RWPE2 (cell line): ENCODE measurements at regions not wholly inside any gene's neighbourhood (a gene's known extent, or its start where the extent isn't known, plus 50 kb on each side); places are given as distances from the start of the nearest gene placed in this dataset.

ENCODE experiments used
- ATAC-seq: fragments of 200-7000 bp; cut with Tn5 transposase; 3 replicates; pipeline ENCODE4 v1.9.1; 2021; ENCODE audit warnings: low read depth
- DNase-seq: peaks from one replicate; pipeline ENCODE4 v3.0.0-alpha.2; 2020; ENCODE audit warnings: low spot score
- H3K27ac ChIP-seq: fragments of 450-650 bp; 2 replicates; pipeline ENCODE4 v1.5.1; 2017; ENCODE audit warnings: mild to moderate bottlenecking; ENCODE audit not compliant: poor library complexity, severe bottlenecking
- H3K27me3 ChIP-seq: fragments of 250-450 bp; sonication (Bioruptor Pico); 2 replicates; pipeline ENCODE4 v1.5.1; 2021; ENCODE audit warnings: mild to moderate bottlenecking, moderate library complexity; ENCODE audit not compliant: insufficient read depth, poor library complexity, severe bottlenecking
- H3K36me3 ChIP-seq: fragments of 250-450 bp; sonication (Bioruptor Pico); 2 replicates; pipeline ENCODE4 v1.5.1; 2020; ENCODE audit warnings: low read depth, mild to moderate bottlenecking, moderate library complexity
- H3K4me1 ChIP-seq: fragments of 250-450 bp; sonication (Bioruptor Pico); 2 replicates; pipeline ENCODE4 v1.5.1; 2021; ENCODE audit warnings: mild to moderate bottlenecking, moderate library complexity; ENCODE audit not compliant: insufficient read depth, poor library complexity, severe bottlenecking
- H3K4me3 ChIP-seq: fragments of 250-450 bp; sonication (Bioruptor Pico); 2 replicates; pipeline ENCODE4 v1.5.1; 2021; ENCODE audit warnings: mild to moderate bottlenecking, moderate library complexity; ENCODE audit not compliant: severe bottlenecking
- H3K9me3 ChIP-seq: fragments of 250-450 bp; sonication (Bioruptor Pico); 2 replicates; pipeline ENCODE4 v1.5.1; 2021; ENCODE audit warnings: mild to moderate bottlenecking, moderate library complexity; ENCODE audit not compliant: severe bottlenecking
- TF ChIP-seq, protein P1 (sequence below): fragments of 450-650 bp; IDR thresholded peaks from one replicate; pipeline ENCODE4 v1.5.1; 2017; ENCODE audit warnings: mild to moderate bottlenecking, moderate library complexity; ENCODE audit not compliant: poor library complexity, severe bottlenecking

DNA sequence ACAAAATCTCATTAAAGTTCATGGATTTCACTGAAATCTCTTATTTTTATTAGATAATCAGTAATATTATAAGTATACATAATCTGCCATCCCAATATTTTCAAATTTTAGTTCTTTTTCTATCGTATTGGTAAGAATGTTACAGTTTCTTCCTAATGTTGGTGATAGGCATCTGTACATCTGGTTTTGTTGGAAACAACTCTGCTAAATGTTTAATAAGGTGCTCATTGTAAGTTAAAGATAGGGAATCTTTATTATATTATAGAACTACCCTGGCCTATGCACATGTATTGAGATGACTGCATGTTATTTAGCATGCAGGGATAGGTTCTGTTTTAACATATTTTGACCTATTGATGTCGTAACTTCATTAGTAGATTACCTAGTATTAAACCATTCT, 188.6 kb upstream of the PRPS1L1 start:
- ATAC-seq, result no peak
- no peaks in the 10 kb centered on the region for H3K9me3 ChIP-seq
- no peak overlapping the region for H3K27ac ChIP-seq
- no peak overlapping the region for H3K4me3 ChIP-seq
- no peak for DNase-seq
- no peaks in the 10 kb centered on the region for H3K36me3 ChIP-seq
- no peaks in the 10 kb centered on the region for H3K4me1 ChIP-seq
- TF ChIP-seq, protein P1, sequence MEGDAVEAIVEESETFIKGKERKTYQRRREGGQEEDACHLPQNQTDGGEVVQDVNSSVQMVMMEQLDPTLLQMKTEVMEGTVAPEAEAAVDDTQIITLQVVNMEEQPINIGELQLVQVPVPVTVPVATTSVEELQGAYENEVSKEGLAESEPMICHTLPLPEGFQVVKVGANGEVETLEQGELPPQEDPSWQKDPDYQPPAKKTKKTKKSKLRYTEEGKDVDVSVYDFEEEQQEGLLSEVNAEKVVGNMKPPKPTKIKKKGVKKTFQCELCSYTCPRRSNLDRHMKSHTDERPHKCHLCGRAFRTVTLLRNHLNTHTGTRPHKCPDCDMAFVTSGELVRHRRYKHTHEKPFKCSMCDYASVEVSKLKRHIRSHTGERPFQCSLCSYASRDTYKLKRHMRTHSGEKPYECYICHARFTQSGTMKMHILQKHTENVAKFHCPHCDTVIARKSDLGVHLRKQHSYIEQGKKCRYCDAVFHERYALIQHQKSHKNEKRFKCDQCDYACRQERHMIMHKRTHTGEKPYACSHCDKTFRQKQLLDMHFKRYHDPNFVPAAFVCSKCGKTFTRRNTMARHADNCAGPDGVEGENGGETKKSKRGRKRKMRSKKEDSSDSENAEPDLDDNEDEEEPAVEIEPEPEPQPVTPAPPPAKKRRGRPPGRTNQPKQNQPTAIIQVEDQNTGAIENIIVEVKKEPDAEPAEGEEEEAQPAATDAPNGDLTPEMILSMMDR, result no peak
- H3K27me3 ChIP-seq, result no peaks in the 10 kb centered on the region

DNA sequence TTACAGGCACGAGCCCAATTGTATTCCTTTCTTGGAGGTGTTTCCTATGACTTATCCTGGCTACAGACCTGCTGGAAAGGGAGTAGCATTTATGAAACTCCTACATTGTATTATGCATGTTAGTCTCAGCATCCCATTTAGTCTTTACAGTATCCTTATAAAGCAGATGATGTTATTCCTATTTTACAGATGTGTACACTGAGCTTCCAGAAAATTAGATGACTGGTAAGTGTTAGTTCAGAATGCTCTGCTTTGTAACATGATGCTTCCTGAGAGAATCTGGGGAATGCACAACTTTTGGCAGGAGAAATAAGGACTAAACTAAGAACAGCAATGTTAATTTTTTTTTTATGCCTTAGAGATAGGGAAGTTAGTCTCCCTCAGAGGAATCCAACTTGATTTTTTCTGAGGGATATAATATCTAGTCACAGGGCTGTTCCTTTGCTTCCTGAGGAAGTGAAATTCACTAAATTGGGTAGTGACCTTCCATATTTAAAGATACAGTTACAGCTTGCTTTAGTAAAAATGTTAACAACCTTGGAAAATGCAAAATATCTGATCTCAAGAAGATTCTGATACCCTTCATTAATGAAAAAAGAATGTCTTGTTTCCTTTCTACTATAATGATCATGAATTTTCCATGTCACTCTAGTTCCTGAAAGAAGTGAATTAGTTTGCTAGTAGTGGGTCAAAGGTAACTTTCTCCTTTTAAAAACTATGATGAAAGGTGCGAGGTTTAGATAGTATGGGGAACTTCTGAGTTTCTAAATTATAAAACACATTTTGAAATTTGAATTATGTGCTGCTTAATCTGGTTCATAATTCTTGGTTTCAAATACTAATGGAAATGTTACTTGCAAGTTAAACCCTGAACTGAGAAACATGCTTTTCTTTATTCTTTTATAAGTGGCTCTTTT, 194.0 kb upstream of the PRPS1L1 start:
- Histone ChIP-seq H3K27ac (no peak overlapping the region), H3K27me3 (no peaks in the 10 kb centered on the region), H3K4me1 (no peaks in the 10 kb centered on the region), H3K36me3 (no peaks in the 10 kb centered on the region), H3K9me3 (no peaks in the 10 kb centered on the region), H3K4me3 (no peak overlapping the region)
- TF ChIP-seq, protein P1, result no peak
- no peak for DNase-seq
- no peak for ATAC-seq

DNA sequence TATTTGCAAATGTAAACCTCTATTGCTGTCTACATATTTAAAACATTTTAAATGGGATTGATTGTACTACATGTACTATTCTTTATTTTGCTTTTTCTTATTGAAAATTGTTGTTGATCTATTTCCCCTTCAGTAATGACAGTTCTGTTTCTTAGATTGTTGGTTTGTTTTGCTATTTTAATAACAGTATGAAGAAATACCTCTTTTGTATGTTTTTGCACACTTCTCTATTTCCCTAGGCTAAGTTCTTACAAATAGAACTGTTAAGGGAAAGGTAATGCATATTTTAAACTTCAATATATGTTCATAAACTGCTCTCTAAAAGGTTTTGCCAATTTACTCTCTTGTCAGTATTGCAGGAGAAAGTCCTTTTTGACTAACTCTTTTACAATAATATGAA, 195.0 kb upstream of the PRPS1L1 start:
- ATAC-seq (no peak), DNase-seq (no peak)
- TF ChIP-seq, protein P1, result no peak
- Histone ChIP-seq H3K4me3 (no peak overlapping the region), H3K27ac (no peak overlapping the region), H3K4me1 (no peaks in the 10 kb centered on the region), H3K27me3 (no peaks in the 10 kb centered on the region), H3K9me3 (no peaks in the 10 kb centered on the region), H3K36me3 (no peaks in the 10 kb centered on the region)

DNA sequence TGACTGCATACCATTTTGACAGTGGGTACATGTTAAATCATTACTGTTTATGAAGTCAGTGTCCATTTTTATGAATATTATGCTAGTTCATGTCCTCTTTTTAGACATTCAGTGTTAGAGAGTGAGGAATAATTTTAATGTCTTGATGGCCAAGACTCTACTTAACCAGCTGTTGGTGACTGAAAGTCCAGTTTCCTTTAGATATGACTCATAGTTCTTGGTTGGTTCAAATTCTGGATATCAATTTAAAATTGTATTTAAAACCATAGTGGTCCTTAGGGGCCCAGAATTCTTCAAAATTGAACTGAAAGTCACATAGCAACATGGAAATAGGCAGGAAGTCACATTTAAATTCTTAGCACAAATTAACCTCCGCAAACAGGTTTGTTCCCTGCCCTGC, 196.5 kb upstream of the PRPS1L1 start:
- no peaks in the 10 kb centered on the region for H3K36me3 ChIP-seq
- no peaks in the 10 kb centered on the region for H3K4me1 ChIP-seq
- TF ChIP-seq, protein P1, result no peak

DNA sequence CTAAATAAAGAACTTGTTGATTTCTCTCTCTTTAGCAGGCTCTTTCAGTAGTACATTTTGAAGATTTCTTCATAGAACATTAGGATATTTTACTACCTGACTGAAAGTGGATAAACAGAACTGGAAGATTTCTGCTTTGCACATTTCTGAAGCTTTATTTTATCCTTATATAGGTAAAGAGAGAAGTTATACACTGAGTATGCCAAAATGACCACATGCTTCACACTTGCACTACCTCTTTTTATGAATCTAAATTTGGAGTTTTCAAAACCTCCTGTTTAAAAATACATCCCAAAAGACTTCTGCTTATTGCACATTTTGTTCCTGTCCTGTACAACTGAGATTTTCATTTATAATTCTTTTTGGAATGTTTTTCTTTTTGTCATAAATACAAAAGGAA, 197.4 kb upstream of the PRPS1L1 start:
- Histone ChIP-seq H3K4me3 (no peak overlapping the region), H3K36me3 (no peaks in the 10 kb centered on the region), H3K27me3 (no peaks in the 10 kb centered on the region), H3K4me1 (no peaks in the 10 kb centered on the region), H3K27ac (no peak overlapping the region), H3K9me3 (no peaks in the 10 kb centered on the region)
- DNase-seq, result no peak
- ATAC-seq, result no peak
- TF ChIP-seq, protein P1, result no peak

More for the DNA sequence above, 196.5 kb upstream of the PRPS1L1 start:
- Histone ChIP-seq H3K4me3 (no peak overlapping the region), H3K9me3 (no peaks in the 10 kb centered on the region), H3K27me3 (no peaks in the 10 kb centered on the region), H3K27ac (no peak overlapping the region)
- ATAC-seq (no peak), DNase-seq (no peak)
